Stomach smooth muscle (tissue), 2 donors: ENCODE measurements at regions not wholly inside any gene's neighbourhood (a gene's known extent, or its start where the extent isn't known, plus 50 kb on each side); places are given as distances from the start of the nearest gene placed in this dataset.

Experiments used
- H3K27ac ChIP-seq: one replicate; pipeline ENCODE4 v1.7.0; 2013; ENCODE audit warnings: mild to moderate bottlenecking, low read length, inconsistent platforms
- H3K27me3 ChIP-seq, 2 donors: one replicate each; pipeline ENCODE4 v1.7.0; 2013; ENCODE audit warnings: low read length in 2 of 2; ENCODE audit not compliant: insufficient read depth in 2 of 2, control insufficient read depth in 1 of 2
- H3K36me3 ChIP-seq, 2 donors: one replicate each; pipeline ENCODE4 v1.7.0; 2013; ENCODE audit warnings: low read length in 2 of 2; ENCODE audit not compliant: control insufficient read depth in 2 of 2, insufficient read depth in 2 of 2
- H3K4me1 ChIP-seq: one replicate; pipeline ENCODE4 v1.7.0; 2013; ENCODE audit warnings: low read length; ENCODE audit not compliant: control insufficient read depth, insufficient read depth
- H3K4me3 ChIP-seq, 2 donors: one replicate each; pipeline ENCODE4 v1.7.0; 2013; ENCODE audit warnings: low read length in 2 of 2
- H3K9ac ChIP-seq, 2 donors: one replicate each; pipeline ENCODE4 v1.7.0; 2013; ENCODE audit warnings: low read length in 2 of 2, mild to moderate bottlenecking in 1 of 2
- H3K9me3 ChIP-seq, 2 donors: one replicate each; pipeline ENCODE4 v1.7.0; 2013; ENCODE audit warnings: low read length in 2 of 2; ENCODE audit not compliant: control insufficient read depth in 2 of 2
- donor health status: healthy.
- donor health status: Pancreatic carcinoma.

GRCh38 chr12:128077211-128077916 lies 189.6 kb upstream of the TMEM132C start:
- H3K36me3 ChIP-seq = no peaks in the 10 kb centered on the region

GRCh38 chr12:128077917-128078298 lies 189.1 kb upstream of the TMEM132C start:
- Histone ChIP-seq H3K9me3 (peaks cover 3 to 4% of the 10 kb centered on the region in 2 donors), H3K4me1 (no peaks in the 10 kb centered on the region), H3K9ac (no peak overlapping the region), H3K27me3 (peaks cover 0 to 2% of the 10 kb centered on the region in 2 donors), H3K4me3 (no peak overlapping the region), H3K36me3 (no peaks in the 10 kb centered on the region), H3K27ac (no peak overlapping the region)

More at GRCh38 chr12:128077211-128077916, 189.6 kb upstream of the TMEM132C start:
- H3K4me1 ChIP-seq = no peaks in the 10 kb centered on the region
- H3K9ac ChIP-seq = no peak overlapping the region
- no peak overlapping the region for H3K27ac ChIP-seq
- H3K27me3 ChIP-seq = peaks cover 0 to 2% of the 10 kb centered on the region in 2 donors
- peaks cover 3 to 4% of the 10 kb centered on the region in 2 donors for H3K9me3 ChIP-seq
- H3K4me3 ChIP-seq = no peak overlapping the region

GRCh38 chr12:128078301-128078971 lies 188.5 kb upstream of the TMEM132C start:
- Histone ChIP-seq H3K9ac (no peak overlapping the region), H3K27ac (no peak overlapping the region)

GRCh38 chr12:128079446-128079845 lies 187.5 kb upstream of the TMEM132C start:
- Histone ChIP-seq H3K27me3 (peaks cover 0 to 2% of the 10 kb centered on the region in 2 donors), H3K9me3 (peaks cover 3 to 4% of the 10 kb centered on the region in 2 donors), H3K27ac (no peak overlapping the region), H3K4me1 (no peaks in the 10 kb centered on the region), H3K36me3 (no peaks in the 10 kb centered on the region), H3K4me3 (no peak overlapping the region), H3K9ac (no peak overlapping the region)

More at GRCh38 chr12:128078301-128078971, 188.5 kb upstream of the TMEM132C start:
- Histone ChIP-seq H3K9me3 (peaks cover 3 to 4% of the 10 kb centered on the region in 2 donors), H3K27me3 (peaks cover 0 to 2% of the 10 kb centered on the region in 2 donors), H3K36me3 (no peaks in the 10 kb centered on the region), H3K4me3 (no peak overlapping the region), H3K4me1 (no peaks in the 10 kb centered on the region)

- Histone ChIP-seq H3K4me1 (no peaks in the 10 kb centered on the region), H3K9ac (no peak overlapping the region), H3K27me3 (no peaks in the 10 kb centered on the region), H3K27ac (no peak overlapping the region), H3K9me3 (no peaks in the 10 kb centered on the region), H3K4me3 (no peak overlapping the region), H3K36me3 (no peaks in the 10 kb centered on the region)
Observed at GRCh38 chr12:128083132-128083729, 183.7 kb upstream of the TMEM132C start.

- Histone ChIP-seq H3K27ac (no peak overlapping the region), H3K4me1 (no peaks in the 10 kb centered on the region), H3K9me3 (peaks cover 0 to 3% of the 10 kb centered on the region in 2 donors), H3K4me3 (no peak overlapping the region), H3K36me3 (no peaks in the 10 kb centered on the region), H3K9ac (no peak overlapping the region), H3K27me3 (peaks cover 4 to 5% of the 10 kb centered on the region in 2 donors)
Observed at GRCh38 chr12:128088926-128089325, 178.0 kb upstream of the TMEM132C start.

GRCh38 chr12:128089961-128090360 lies 177.0 kb upstream of the TMEM132C start:
- H3K36me3 ChIP-seq = no peaks in the 10 kb centered on the region

GRCh38 chr12:128091101-128091720 lies 175.8 kb upstream of the TMEM132C start:
- Histone ChIP-seq H3K36me3 (no peaks in the 10 kb centered on the region), H3K9me3 (peaks cover 0 to 3% of the 10 kb centered on the region in 2 donors), H3K27ac (no peak overlapping the region), H3K27me3 (peaks cover 4 to 5% of the 10 kb centered on the region in 2 donors), H3K4me3 (no peak overlapping the region), H3K4me1 (no peaks in the 10 kb centered on the region), H3K9ac (no peak overlapping the region)

More at GRCh38 chr12:128089961-128090360, 177.0 kb upstream of the TMEM132C start:
- Histone ChIP-seq H3K27me3 (peaks cover 4 to 5% of the 10 kb centered on the region in 2 donors), H3K27ac (no peak overlapping the region), H3K9me3 (peaks cover 0 to 3% of the 10 kb centered on the region in 2 donors), H3K9ac (no peak overlapping the region), H3K4me3 (no peak overlapping the region), H3K4me1 (no peaks in the 10 kb centered on the region)

GRCh38 chr12:128091951-128092382 lies 175.0 kb upstream of the TMEM132C start:
- Histone ChIP-seq H3K4me1 (no peaks in the 10 kb centered on the region), H3K9me3 (peaks cover 0 to 3% of the 10 kb centered on the region in 2 donors), H3K27ac (no peak overlapping the region), H3K36me3 (no peaks in the 10 kb centered on the region), H3K4me3 (no peak overlapping the region), H3K9ac (no peak overlapping the region), H3K27me3 (peaks cover 4 to 5% of the 10 kb centered on the region in 2 donors)

- no peak overlapping the region for H3K9ac ChIP-seq
Observed at GRCh38 chr12:128098730-128099129, 168.2 kb upstream of the TMEM132C start.

More at GRCh38 chr12:128098730-128099129, 168.2 kb upstream of the TMEM132C start:
- no peak overlapping the region for H3K27ac ChIP-seq
- no peak overlapping the region for H3K4me3 ChIP-seq
- H3K4me1 ChIP-seq = no peaks in the 10 kb centered on the region
- no peaks in the 10 kb centered on the region for H3K27me3 ChIP-seq
- H3K36me3 ChIP-seq = no peaks in the 10 kb centered on the region
- peaks cover 0 to 5% of the 10 kb centered on the region in 2 donors for H3K9me3 ChIP-seq
